ENCODE measurements at regions not wholly inside any gene's neighbourhood (a gene's known extent, or its start where the extent isn't known, plus 50 kb on each side); places are given as distances from the start of the nearest gene placed in this dataset.
A peak's percentile ranks its signal among the peaks of the same experiment; 100 is the strongest.

- H3K9me3 ChIP-seq (ENCODE audit: low read depth), result no peaks in the 10 kb centered on the region
- WGBS, 2 experiments (ENCODE audit: low coverage in 1 of 2, low lambda C conversion rate in 2 of 2, missing lambda C conversion rate in 2 of 2), result 2 to 3% methylated on average over 2 of the region's 2 CpGs
These were observed 86.8 kb downstream of the SLC24A2 start for GRCh38 chr9:19701991-19702390.

GRCh38 chr9:19701274-19701673 lies 87.6 kb downstream of the SLC24A2 start:
- Histone ChIP-seq H3K9me3 (ENCODE audit: low read depth) (no peaks in the 10 kb centered on the region), H2AFZ (no peak overlapping the region), H3K4me3 (no peak overlapping the region), H3K4me2 (ENCODE audit: unreplicated experiment) (no peak overlapping the region), H3K79me2 (ENCODE audit: insufficient read depth) (no peaks in the 10 kb centered on the region), H3K36me3 (ENCODE audit: low read depth) (no peaks in the 10 kb centered on the region), H3K27ac (no peak overlapping the region), H4K20me1 (ENCODE audit: insufficient read depth) (no peaks in the 10 kb centered on the region), H3K9me2 (ENCODE audit: insufficient read depth) (no peaks in the 10 kb centered on the region), H3K9ac (no peak overlapping the region), H3F3A (ENCODE audit: insufficient read depth) (no peaks in the 10 kb centered on the region), H3K27me3 (replicated peaks; ENCODE audit: insufficient read depth) (no peaks in the 10 kb centered on the region), H3K4me1 (ENCODE audit: insufficient read depth) (no peaks in the 10 kb centered on the region)
- 39 to 49% methylated on average over 6 of the region's 6 CpGs for WGBS, 2 experiments (ENCODE audit: low coverage in 1 of 2, low lambda C conversion rate in 2 of 2, missing lambda C conversion rate in 2 of 2)
- TF ChIP-seq EZH2phosphoT487 (IDR thresholded peaks at IDR 0.05; ENCODE audit: insufficient read depth, low read depth) (no peak), EZH2 (IDR thresholded peaks at IDR 0.05; ENCODE audit: insufficient read depth, poor library complexity, severe bottlenecking) (no peak)
- no peak for DNase-seq
- in situ Hi-C loops (cut with MboI), result no loop called here

More at GRCh38 chr9:19701991-19702390, 86.8 kb downstream of the SLC24A2 start:
- no peaks in the 10 kb centered on the region for H4K20me1 ChIP-seq (ENCODE audit: insufficient read depth)
- H3K27me3 ChIP-seq (replicated peaks; ENCODE audit: insufficient read depth), result no peaks in the 10 kb centered on the region
- no peak overlapping the region for H3K9ac ChIP-seq
- H3K4me3 ChIP-seq, result no peak overlapping the region
- H3F3A ChIP-seq (ENCODE audit: insufficient read depth), result no peaks in the 10 kb centered on the region
- H3K9me2 ChIP-seq (ENCODE audit: insufficient read depth), result no peaks in the 10 kb centered on the region
- H3K79me2 ChIP-seq (ENCODE audit: insufficient read depth), result no peaks in the 10 kb centered on the region
- no peak overlapping the region for H3K4me2 ChIP-seq (ENCODE audit: unreplicated experiment)
- no peak overlapping the region for H2AFZ ChIP-seq
- in situ Hi-C loops (cut with MboI), result no loop called here
- no peaks in the 10 kb centered on the region for H3K36me3 ChIP-seq (ENCODE audit: low read depth)
- no peak for TF ChIP-seq EZH2phosphoT487 (IDR thresholded peaks at IDR 0.05; ENCODE audit: insufficient read depth, low read depth)
- TF ChIP-seq EZH2 (IDR thresholded peaks at IDR 0.05; ENCODE audit: insufficient read depth, poor library complexity, severe bottlenecking), result no peak
- H3K4me1 ChIP-seq (ENCODE audit: insufficient read depth), result no peaks in the 10 kb centered on the region
- DNase-seq, result no peak
- H3K27ac ChIP-seq, result no peak overlapping the region

DNA sequence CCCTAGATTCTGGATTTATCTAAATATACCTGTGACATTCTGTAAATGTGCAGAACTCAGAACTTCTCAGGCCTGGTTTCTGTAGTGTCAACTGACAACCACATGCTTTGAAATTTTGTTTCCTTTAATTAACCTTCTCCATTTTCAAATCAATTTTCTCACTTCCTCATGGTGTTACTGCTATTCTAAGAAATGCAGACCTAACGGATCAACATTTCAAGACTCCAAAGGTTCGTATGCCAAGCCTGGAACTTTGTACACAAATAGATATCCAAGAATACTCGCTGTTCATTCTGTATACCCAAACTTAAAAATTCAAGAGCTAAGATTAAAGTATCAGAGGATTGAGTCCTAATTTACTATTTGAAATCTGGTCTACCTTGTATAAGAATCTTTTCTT lies 88.1 kb downstream of the SLC24A2 start:
- no peak for DNase-seq
- Histone ChIP-seq H3K4me2 (ENCODE audit: unreplicated experiment) (no peak overlapping the region), H3K27me3 (replicated peaks; ENCODE audit: insufficient read depth) (no peaks in the 10 kb centered on the region), H3K9ac (no peak overlapping the region), H3K36me3 (ENCODE audit: low read depth) (no peaks in the 10 kb centered on the region), H3K9me3 (ENCODE audit: low read depth) (no peaks in the 10 kb centered on the region), H4K20me1 (ENCODE audit: insufficient read depth) (no peaks in the 10 kb centered on the region), H2AFZ (no peak overlapping the region), H3K9me2 (ENCODE audit: insufficient read depth) (no peaks in the 10 kb centered on the region), H3K4me1 (ENCODE audit: insufficient read depth) (no peaks in the 10 kb centered on the region), H3K27ac (no peak overlapping the region), H3F3A (ENCODE audit: insufficient read depth) (no peaks in the 10 kb centered on the region), H3K79me2 (ENCODE audit: insufficient read depth) (no peaks in the 10 kb centered on the region), H3K4me3 (no peak overlapping the region)
- in situ Hi-C loops (cut with MboI), result no loop called here
- no peak for TF ChIP-seq EZH2 (IDR thresholded peaks at IDR 0.05; ENCODE audit: insufficient read depth, poor library complexity, severe bottlenecking)
- TF ChIP-seq EZH2phosphoT487 (IDR thresholded peaks at IDR 0.05; ENCODE audit: insufficient read depth, low read depth), result no peak
- 19 to 20% methylated on average over 3 of the region's 3 CpGs for WGBS, 2 experiments (ENCODE audit: low coverage in 1 of 2, low lambda C conversion rate in 2 of 2, missing lambda C conversion rate in 2 of 2)

DNA sequence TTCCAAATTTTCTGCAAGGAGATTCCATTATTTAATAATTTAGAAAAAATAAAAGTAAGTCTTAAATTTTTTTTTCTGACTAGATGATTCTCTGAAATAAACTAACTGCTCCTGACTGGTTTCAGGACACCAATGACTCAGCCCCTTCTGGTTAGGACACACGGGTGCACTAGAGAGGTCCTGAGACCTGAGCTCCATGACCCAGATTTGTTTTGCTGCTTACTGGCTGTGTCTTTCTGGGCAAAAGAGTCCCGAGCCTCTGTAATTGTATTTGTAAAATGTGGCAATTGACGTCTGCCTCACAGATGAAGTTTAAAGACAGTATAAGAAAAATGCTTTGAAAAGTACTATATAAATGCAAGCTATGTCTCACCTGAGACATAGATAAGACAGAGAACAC lies 89.1 kb downstream of the SLC24A2 start:
- Histone ChIP-seq H2AFZ (no peak overlapping the region), H3K36me3 (ENCODE audit: low read depth) (no peaks in the 10 kb centered on the region), H3K4me2 (ENCODE audit: unreplicated experiment) (no peak overlapping the region), H3K9me2 (ENCODE audit: insufficient read depth) (no peaks in the 10 kb centered on the region), H3K79me2 (ENCODE audit: insufficient read depth) (no peaks in the 10 kb centered on the region), H4K20me1 (ENCODE audit: insufficient read depth) (no peaks in the 10 kb centered on the region), H3K27me3 (replicated peaks; ENCODE audit: insufficient read depth) (no peaks in the 10 kb centered on the region), H3F3A (ENCODE audit: insufficient read depth) (no peaks in the 10 kb centered on the region), H3K9ac (no peak overlapping the region), H3K27ac (no peak overlapping the region), H3K9me3 (ENCODE audit: low read depth) (no peaks in the 10 kb centered on the region), H3K4me1 (ENCODE audit: insufficient read depth) (no peaks in the 10 kb centered on the region), H3K4me3 (no peak overlapping the region)
- no peak for TF ChIP-seq EZH2phosphoT487 (IDR thresholded peaks at IDR 0.05; ENCODE audit: insufficient read depth, low read depth)
- no peak for TF ChIP-seq EZH2 (IDR thresholded peaks at IDR 0.05; ENCODE audit: insufficient read depth, poor library complexity, severe bottlenecking)
- in situ Hi-C loops (cut with MboI), result no loop called here
- WGBS, 2 experiments (ENCODE audit: low coverage in 1 of 2, low lambda C conversion rate in 2 of 2, missing lambda C conversion rate in 2 of 2), result 0 to 6% methylated on average over 3 of the region's 3 CpGs
- DNase-seq, result peak; percentile 2

DNA sequence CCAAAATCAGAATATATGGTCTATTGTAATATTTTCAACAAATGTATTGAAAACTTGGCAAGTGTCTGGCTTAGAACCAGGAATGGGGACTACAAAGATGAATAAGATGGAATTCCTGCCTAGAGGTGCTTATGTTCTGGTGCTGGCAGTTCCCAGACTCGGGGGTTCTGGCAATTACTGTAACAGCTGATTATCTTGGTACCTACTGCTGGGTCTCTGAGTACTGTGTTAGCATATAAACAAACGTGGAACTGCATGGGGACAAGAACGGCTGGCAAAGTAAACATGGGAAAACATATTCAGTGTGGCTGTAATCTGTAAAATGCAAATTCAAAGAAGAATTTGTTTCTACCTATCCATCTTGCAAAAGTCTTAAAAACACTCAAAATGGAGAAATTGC lies 89.9 kb downstream of the SLC24A2 start:
- no peak for DNase-seq

More for the DNA sequence above, 89.9 kb downstream of the SLC24A2 start:
- 6 to 12% methylated on average over 3 of the region's 3 CpGs for WGBS, 2 experiments (ENCODE audit: low coverage in 1 of 2, low lambda C conversion rate in 2 of 2, missing lambda C conversion rate in 2 of 2)
- Histone ChIP-seq H3K9me3 (ENCODE audit: low read depth) (no peaks in the 10 kb centered on the region), H3K4me1 (ENCODE audit: insufficient read depth) (no peaks in the 10 kb centered on the region), H3K79me2 (ENCODE audit: insufficient read depth) (no peaks in the 10 kb centered on the region), H3K27me3 (replicated peaks; ENCODE audit: insufficient read depth) (no peaks in the 10 kb centered on the region), H3K9ac (no peak overlapping the region), H3K27ac (no peak overlapping the region), H3K4me3 (no peak overlapping the region), H3K4me2 (ENCODE audit: unreplicated experiment) (no peak overlapping the region), H4K20me1 (ENCODE audit: insufficient read depth) (no peaks in the 10 kb centered on the region), H3K9me2 (ENCODE audit: insufficient read depth) (no peaks in the 10 kb centered on the region), H2AFZ (no peak overlapping the region), H3K36me3 (ENCODE audit: low read depth) (no peaks in the 10 kb centered on the region), H3F3A (ENCODE audit: insufficient read depth) (no peaks in the 10 kb centered on the region)
- TF ChIP-seq EZH2 (IDR thresholded peaks at IDR 0.05; ENCODE audit: insufficient read depth, poor library complexity, severe bottlenecking) (no peak), EZH2phosphoT487 (IDR thresholded peaks at IDR 0.05; ENCODE audit: insufficient read depth, low read depth) (no peak)
- in situ Hi-C loops (cut with MboI), result no loop called here
